H1 (cell line): ENCODE measurements at regions not wholly inside any gene's neighbourhood (a gene's known extent, or its start where the extent isn't known, plus 50 kb on each side); places are given as distances from the start of the nearest gene placed in this dataset.

Experiments
- CTCF ChIA-PET: fragments of 300-600 bp; sonication (Branson Sonifier 250); formaldehyde crosslinking; loops from one replicate; lab custom pipeline; 2021; ENCODE audit not compliant: partially characterized antibody; lab: Charles Lee
- POLR2A ChIA-PET: fragments of 300-600 bp; sonication (Branson Sonifier 250); formaldehyde crosslinking; loops from one replicate; lab custom pipeline; 2021; ENCODE audit warnings: inconsistent platforms; ENCODE audit not compliant: partially characterized antibody; lab: Charles Lee
- DNase-seq, 2 experiments: peaks; one replicate each; pipeline versions ENCODE4 v3.0.0 to v3.0.0-alpha.2; 2010 to 2022; ENCODE audit warnings: low spot score in 2 of 2, low read depth in 1 of 2, mixed read lengths in 1 of 2
- FAIRE-seq: peaks from 2 replicates; lab custom pipeline; 2011; peaks lifted over from hg19 to GRCh38; lab: Jason Lieb, UNC
- H2AFZ ChIP-seq: 2 replicates; pipeline ENCODE4 v1.8.1; 2012; ENCODE audit warnings: low read length, inconsistent platforms
- H2AK5ac ChIP-seq: 2 replicates; pipeline ENCODE4 v1.6.1; 2013; ENCODE audit warnings: low read depth, low read length
- H2BK120ac ChIP-seq: replicated peaks from 2 replicates; pipeline ENCODE3; 2013; ENCODE audit warnings: low read depth, low read length, inconsistent platforms
- H2BK12ac ChIP-seq: 2 replicates; pipeline ENCODE4 v1.6.1; 2013; ENCODE audit warnings: low read depth, low read length
- H2BK15ac ChIP-seq: 2 replicates; pipeline ENCODE4 v1.6.1; 2013; ENCODE audit warnings: low read length
- H2BK20ac ChIP-seq: 2 replicates; pipeline ENCODE4 v1.6.1; 2013; ENCODE audit warnings: low read length
- H2BK5ac ChIP-seq: 2 replicates; pipeline ENCODE4 v1.6.1; 2013; ENCODE audit warnings: low read depth, low read length
- H3K14ac ChIP-seq: 2 replicates; pipeline ENCODE4 v1.6.1; 2013; ENCODE audit warnings: inconsistent platforms; ENCODE audit not compliant: insufficient read length
- H3K18ac ChIP-seq: 2 replicates; pipeline ENCODE4 v1.6.1; 2013; ENCODE audit warnings: low read length; ENCODE audit errors: extremely low read depth
- H3K23ac ChIP-seq: 2 replicates; pipeline ENCODE4 v1.6.1; 2013; ENCODE audit warnings: inconsistent platforms; ENCODE audit not compliant: insufficient read length
- H3K23me2 ChIP-seq: 2 replicates; pipeline ENCODE4 v1.6.1; 2013; ENCODE audit warnings: low read depth, low read length
- H3K27ac ChIP-seq: 2 replicates; pipeline ENCODE4 v1.6.1; 2011; ENCODE audit warnings: low read depth, low read length, inconsistent platforms
- H3K27me3 ChIP-seq, 4 experiments: replicated peaks in 1 of 4; 1 replicate in 1 of 4; 2 replicates in 3 of 4; pipeline versions ENCODE4 v1.6.1 to v1.8.1; 2011 to 2013; ENCODE audit warnings: low read length in 3 of 4, mild to moderate bottlenecking in 3 of 4, inconsistent platforms in 2 of 4, mixed read lengths in 2 of 4, moderate library complexity in 1 of 4; ENCODE audit not compliant: control insufficient read depth in 3 of 4, insufficient read depth in 3 of 4; ENCODE audit errors: extremely low read depth in 1 of 4
- H3K36me3 ChIP-seq, 4 experiments: 2 replicates each; pipeline versions ENCODE4 v1.6.1 to v1.8.1; 2011 to 2013; ENCODE audit warnings: mild to moderate bottlenecking in 4 of 4, low read length in 3 of 4, moderate library complexity in 2 of 4, control low read depth in 1 of 4, inconsistent platforms in 1 of 4; ENCODE audit not compliant: insufficient read depth in 4 of 4, control insufficient read depth in 2 of 4
- H3K4ac ChIP-seq: replicated peaks from 2 replicates; pipeline ENCODE3; 2013; ENCODE audit warnings: low read length, low read depth, mixed read lengths, inconsistent platforms; ENCODE audit not compliant: insufficient read length
- H3K4me1 ChIP-seq, 4 experiments: replicated peaks in 1 of 4; 1 replicate in 1 of 4; 2 replicates in 3 of 4; pipeline versions ENCODE4 v1.6.1 to v1.8.1; 2011 to 2013; ENCODE audit warnings: low read length in 3 of 4, inconsistent platforms in 2 of 4, mixed read lengths in 1 of 4; ENCODE audit not compliant: insufficient read depth in 4 of 4, control insufficient read depth in 3 of 4
- H3K4me2 ChIP-seq, 2 experiments: 2 replicates each; pipeline versions ENCODE4 v1.6.1 to v1.8.1; 2011 to 2013; ENCODE audit warnings: low read depth in 2 of 2, low read length in 2 of 2, control low read depth in 1 of 2, inconsistent platforms in 1 of 2, mild to moderate bottlenecking in 1 of 2; ENCODE audit not compliant: insufficient read depth in 1 of 2
- H3K4me3 ChIP-seq, 4 experiments: fragments of 200-600, 300-600 bp in 1 of 4; sonication (generic), shearing (Covaris generic), sonication (Bioruptor Twin) in 1 of 4; 2 replicates each; pipeline versions ENCODE4 v1.5.1 to v1.8.1; 2011 to 2016; ENCODE audit warnings: low read length in 4 of 4, low read depth in 3 of 4, control low read depth in 2 of 4, inconsistent platforms in 2 of 4, mild to moderate bottlenecking in 2 of 4, mixed read lengths in 1 of 4, moderate library complexity in 1 of 4; ENCODE audit not compliant: insufficient read depth in 2 of 4; ENCODE audit errors: extremely low read depth in 1 of 4
- H3K56ac ChIP-seq: replicated peaks from 2 replicates; pipeline ENCODE3; 2013; ENCODE audit warnings: low read depth, mild to moderate bottlenecking, mixed read lengths, low read length, inconsistent platforms; ENCODE audit not compliant: insufficient read length
- H3K79me1 ChIP-seq: 2 replicates; pipeline ENCODE4 v1.6.1; 2013; ENCODE audit warnings: low read depth, low read length, control low read depth
- H3K79me2 ChIP-seq, 2 experiments: 2 replicates each; pipeline versions ENCODE4 v1.6.1 to v1.8.1; 2012 to 2013; ENCODE audit warnings: low read length in 2 of 2, mild to moderate bottlenecking in 2 of 2, inconsistent platforms in 1 of 2; ENCODE audit not compliant: insufficient read depth in 2 of 2, control insufficient read depth in 1 of 2
- H3K9ac ChIP-seq, 4 experiments: replicated peaks in 1 of 4; 1 replicate in 1 of 4; 2 replicates in 3 of 4; pipeline versions ENCODE4 v1.6.1 to v1.8.1; 2011 to 2013; ENCODE audit warnings: low read depth in 3 of 4, low read length in 3 of 4, control low read depth in 2 of 4, mild to moderate bottlenecking in 2 of 4, moderate library complexity in 2 of 4, inconsistent platforms in 1 of 4; ENCODE audit errors: extremely low read depth in 1 of 4
- H3K9me3 ChIP-seq, 2 experiments: 2 replicates each; pipeline versions ENCODE4 v1.6.1 to v1.8.1; 2012 to 2013; ENCODE audit warnings: mild to moderate bottlenecking in 2 of 2, moderate library complexity in 2 of 2, control low read depth in 1 of 2, inconsistent platforms in 1 of 2, low read depth in 1 of 2, low read length in 1 of 2, mixed read lengths in 1 of 2; ENCODE audit not compliant: insufficient read depth in 2 of 2
- H4K20me1 ChIP-seq, 2 experiments: replicated peaks in 1 of 2; 2 replicates each; pipeline versions ENCODE3 to v1.8.1; 2011 to 2013; ENCODE audit warnings: inconsistent platforms in 2 of 2, low read length in 2 of 2, mild to moderate bottlenecking in 1 of 2; ENCODE audit not compliant: insufficient read depth in 2 of 2, control insufficient read depth in 1 of 2
- H4K5ac ChIP-seq: 2 replicates; pipeline ENCODE4 v1.6.1; 2013; ENCODE audit warnings: low read length, low read depth, mixed read lengths, inconsistent platforms; ENCODE audit not compliant: insufficient read length
- H4K8ac ChIP-seq: 2 replicates; pipeline ENCODE4 v1.8.0; 2013; ENCODE audit warnings: mild to moderate bottlenecking, moderate library complexity, low read length, inconsistent platforms; ENCODE audit not compliant: insufficient read depth; ENCODE audit errors: extremely low read depth
- H4K91ac ChIP-seq: replicated peaks from 2 replicates; pipeline ENCODE3; 2013; ENCODE audit warnings: low read length, mixed read lengths, inconsistent platforms; ENCODE audit not compliant: insufficient read length
- BCL11A ChIP-seq, 2 experiments: IDR thresholded peaks; one replicate each; pipeline ENCODE4 v1.6.1; 2011; ENCODE audit warnings: low read depth in 2 of 2, low read length in 2 of 2, mild to moderate bottlenecking in 2 of 2
- E2F6 ChIP-seq: IDR thresholded peaks from 2 replicates; pipeline ENCODE4 v1.6.1; 2012; ENCODE audit warnings: inconsistent platforms
- GTF2F1 ChIP-seq: IDR thresholded peaks from 2 replicates; pipeline ENCODE4 v1.6.1; 2012; ENCODE audit warnings: low read depth, low read length, improper control_type of control experiment, borderline replicate concordance
- POU5F1 ChIP-seq: IDR thresholded peaks from 2 replicates; pipeline ENCODE4 v1.6.1; 2011; ENCODE audit warnings: low read depth, mild to moderate bottlenecking, low read length, moderate library complexity
- RAD21 ChIP-seq, 2 experiments: IDR thresholded peaks in 1 of 2; conservative IDR thresholded peaks in 1 of 2; 2 replicates each; pipeline ENCODE4 v1.6.1; 2011; ENCODE audit warnings: low read depth in 2 of 2, low read length in 2 of 2, improper control_type of control experiment in 1 of 2, inconsistent platforms in 1 of 2, mild to moderate bottlenecking in 1 of 2, moderate library complexity in 1 of 2
- RXRA ChIP-seq: IDR thresholded peaks from 2 replicates; pipeline ENCODE4 v1.6.1; 2011; ENCODE audit warnings: low read depth, mild to moderate bottlenecking, low read length, moderate library complexity; ENCODE audit not compliant: insufficient read depth
- WGBS, 2 experiments: shearing (Covaris generic) in 1 of 2; methylation state at CpG; one replicate each; pipeline versions ENCODE4 v1.1.6 to v1.1.7; 2013 to 2015; ENCODE audit warnings: low lambda C conversion rate in 2 of 2, mixed read lengths in 2 of 2, inconsistent platforms in 1 of 2, low coverage in 1 of 2, missing lambda C conversion rate in 1 of 2; ENCODE audit not compliant: insufficient replicate concordance in 2 of 2, insufficient coverage in 1 of 2, insufficient read length in 1 of 2; ENCODE audit errors: extremely low coverage in 1 of 2, missing lambda C conversion rate in 1 of 2; 5-methylcytosine and 5-hydroxymethylcytosine counted together
- TF ChIP-seq, protein P1 (sequence below), 3 experiments: IDR thresholded peaks; 1 replicate in 2 of 3; 2 replicates in 1 of 3; pipeline versions ENCODE4 v1.5.1 to v1.6.1; 2011; ENCODE audit warnings: low read length in 3 of 3, mild to moderate bottlenecking in 3 of 3, inconsistent platforms in 2 of 3, low read depth in 1 of 3, moderate library complexity in 1 of 3; ENCODE audit not compliant: insufficient read depth in 1 of 3; ENCODE audit errors: control extremely low read depth in 1 of 3

DNA sequence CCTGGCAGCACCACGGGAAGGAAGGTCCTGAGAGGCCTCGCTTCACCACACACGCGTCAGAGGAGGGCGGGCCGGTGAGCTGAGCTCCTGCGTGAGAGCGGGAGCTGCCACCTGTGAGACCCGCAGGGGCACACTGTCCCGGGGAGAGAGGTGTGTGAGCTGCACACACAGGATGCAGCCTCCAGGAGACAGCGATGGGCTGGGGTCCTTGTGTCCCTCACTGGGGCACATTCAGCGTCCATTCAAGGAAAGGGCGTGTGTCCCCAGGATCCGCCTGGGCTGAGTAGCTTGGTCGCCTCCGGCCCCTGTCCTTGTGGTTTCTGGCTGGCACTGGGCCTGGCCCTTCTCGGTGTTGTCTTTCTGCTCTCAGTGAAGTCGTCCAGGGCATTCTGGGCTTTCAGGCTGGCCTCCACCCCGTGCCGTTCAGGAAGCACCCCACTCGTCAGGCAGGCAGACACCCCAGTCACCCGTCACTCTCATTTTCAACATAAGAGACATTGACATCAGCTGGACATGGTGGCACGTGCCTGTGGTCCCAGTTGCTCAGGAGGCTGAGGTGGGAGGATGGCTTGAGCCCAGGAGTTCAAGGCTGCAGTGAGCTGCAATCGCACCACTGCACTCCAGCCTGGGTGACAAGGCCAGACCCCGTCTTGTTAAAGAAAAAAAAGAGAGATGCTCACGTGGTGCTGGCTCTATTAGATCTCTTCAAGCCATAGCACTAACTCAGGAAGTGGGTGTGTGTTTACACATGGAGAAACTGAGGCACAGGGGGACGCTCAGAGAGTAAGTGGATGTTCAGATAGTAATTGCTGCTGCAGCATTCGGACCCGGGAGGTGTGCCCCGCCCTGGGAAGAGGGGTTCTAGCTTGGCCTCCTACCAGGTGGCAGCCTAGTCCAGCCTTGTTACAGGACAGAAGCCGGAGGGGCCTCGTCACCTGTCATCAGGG is 1081.6 kb downstream of the BRD1 start:
- Histone ChIP-seq H3K9ac (no peak overlapping the region), H3K14ac (no peak overlapping the region), H3K27me3 (no peaks in the 10 kb centered on the region), H4K8ac (no peak overlapping the region), H3K79me2 (no peaks in the 10 kb centered on the region), H3K4ac (no peak overlapping the region), H3K4me1 (no peaks in the 10 kb centered on the region; a peak in 1 of 7 replicates), H2BK20ac (no peak overlapping the region), H4K20me1 (peaks cover 2 to 4% of the 10 kb centered on the region in 2 experiments), H3K23me2 (no peaks in the 10 kb centered on the region), H3K4me3 (no peak overlapping the region), H3K4me2 (no peak overlapping the region), H4K91ac (no peak overlapping the region), H2BK12ac (no peak overlapping the region), H3K56ac (no peak overlapping the region), H2AFZ (no peak overlapping the region), H3K23ac (no peak overlapping the region), H3K27ac (no peak overlapping the region), H3K9me3 (no peaks in the 10 kb centered on the region), H2AK5ac (no peak overlapping the region), H4K5ac (no peak overlapping the region), H3K36me3 (no peaks in the 10 kb centered on the region), H2BK5ac (no peak overlapping the region), H2BK120ac (no peak overlapping the region), H2BK15ac (no peak overlapping the region), H3K18ac (no peak overlapping the region), H3K79me1 (no peaks in the 10 kb centered on the region)
- peak in 1 of 2 experiments; percentile 44 for DNase-seq
- CTCF ChIA-PET: interaction anchor here (1.0 to 1.4 kb wide), 5 partner anchors 8 to 197 kb away, joined by 3 to 4 read pairs (median 3); no protein-coding TSS in a partner anchor
- 85% methylated on average over 27 of the region's 32 CpGs; no CpG with 5 or more reads in 1 of the 2 experiments for WGBS, 2 experiments
- no peak for FAIRE-seq
- POLR2A ChIA-PET: no interaction called here
- peak; percentile 27 to 33; a peak in 3 of 4 replicates for TF ChIP-seq RAD21 (IDR thresholded peaks at IDR 0.05 in 1 of 2, conservative IDR thresholded peaks at IDR 0.05 in 1 of 2; ENCODE audit: low read depth in 2 of 2, low read length in 2 of 2)
- TF ChIP-seq BCL11A (IDR thresholded peaks at IDR 0.05; ENCODE audit: low read depth in 2 of 2, low read length in 2 of 2): no peak
- TF ChIP-seq, protein P1, sequence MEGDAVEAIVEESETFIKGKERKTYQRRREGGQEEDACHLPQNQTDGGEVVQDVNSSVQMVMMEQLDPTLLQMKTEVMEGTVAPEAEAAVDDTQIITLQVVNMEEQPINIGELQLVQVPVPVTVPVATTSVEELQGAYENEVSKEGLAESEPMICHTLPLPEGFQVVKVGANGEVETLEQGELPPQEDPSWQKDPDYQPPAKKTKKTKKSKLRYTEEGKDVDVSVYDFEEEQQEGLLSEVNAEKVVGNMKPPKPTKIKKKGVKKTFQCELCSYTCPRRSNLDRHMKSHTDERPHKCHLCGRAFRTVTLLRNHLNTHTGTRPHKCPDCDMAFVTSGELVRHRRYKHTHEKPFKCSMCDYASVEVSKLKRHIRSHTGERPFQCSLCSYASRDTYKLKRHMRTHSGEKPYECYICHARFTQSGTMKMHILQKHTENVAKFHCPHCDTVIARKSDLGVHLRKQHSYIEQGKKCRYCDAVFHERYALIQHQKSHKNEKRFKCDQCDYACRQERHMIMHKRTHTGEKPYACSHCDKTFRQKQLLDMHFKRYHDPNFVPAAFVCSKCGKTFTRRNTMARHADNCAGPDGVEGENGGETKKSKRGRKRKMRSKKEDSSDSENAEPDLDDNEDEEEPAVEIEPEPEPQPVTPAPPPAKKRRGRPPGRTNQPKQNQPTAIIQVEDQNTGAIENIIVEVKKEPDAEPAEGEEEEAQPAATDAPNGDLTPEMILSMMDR (IDR thresholded peaks at IDR 0.05; ENCODE audit: control extremely low read depth in 1 of 3, insufficient read depth in 1 of 3, low read depth in 1 of 3, low read length in 3 of 3): peak in 2 of 3 experiments; percentile 9 to 11; a peak in 2 of 4 replicates
- no peak for TF ChIP-seq RXRA
- no peak for TF ChIP-seq GTF2F1
- TF ChIP-seq POU5F1: no peak
- TF ChIP-seq E2F6: no peak
